ENCODE measurements at regions not wholly inside any gene's neighbourhood (a gene's known extent, or its start where the extent isn't known, plus 50 kb on each side); places are given as distances from the start of the nearest gene placed in this dataset.

DNA sequence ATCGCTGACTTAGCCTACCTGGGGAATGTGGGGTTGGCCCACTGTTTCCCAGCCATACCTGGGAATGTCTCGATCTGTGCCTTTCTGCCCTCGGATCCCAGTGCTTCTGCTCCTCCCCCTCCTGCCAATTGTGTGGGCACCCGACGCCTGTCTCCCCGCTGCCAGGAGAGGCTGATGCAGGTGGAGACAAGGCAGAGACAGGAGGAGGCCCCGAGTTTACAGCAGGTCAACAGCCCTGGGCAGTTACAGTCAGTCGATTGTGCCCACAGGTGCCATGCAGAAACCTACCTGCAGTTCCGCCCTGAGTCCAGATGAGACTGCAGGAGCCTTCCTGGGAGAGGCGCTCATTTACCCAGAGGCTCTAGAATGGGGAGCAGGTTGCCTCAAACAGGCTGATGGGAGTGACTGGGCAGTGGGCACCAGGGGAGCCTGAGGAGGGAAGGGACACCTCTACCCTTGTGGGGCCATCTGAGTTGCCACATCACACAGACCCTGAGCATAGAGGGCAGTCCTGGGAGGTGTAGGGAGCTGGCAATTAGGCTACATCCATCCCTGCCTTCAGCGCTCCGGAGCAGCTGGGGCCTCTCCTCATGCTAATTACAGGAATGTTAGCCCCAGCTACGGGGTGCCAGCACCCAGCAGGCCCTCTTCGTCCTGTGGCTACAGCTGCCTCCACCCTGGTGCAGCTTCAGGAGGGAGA is 300.1 kb downstream of the NDUFA10 start:
- Histone ChIP-seq H3K27ac (ENCODE audit: extremely low read depth, low read depth, low read length) (no peak overlapping the region), H3K36me3 (ENCODE audit: control insufficient read depth in 2 of 2, insufficient read depth in 1 of 2, low read length in 2 of 2) (no peaks in the 10 kb centered on the region), H3K4me1 (ENCODE audit: control insufficient read depth, insufficient read depth, low read length) (no peaks in the 10 kb centered on the region), H3K4me3 (ENCODE audit: low read depth, low read length) (no peak overlapping the region), H3K9me3 (ENCODE audit: control insufficient read depth, insufficient read depth, low read depth, low read length) (no peaks in the 10 kb centered on the region)
- POLR2A ChIA-PET: no interaction called here
- TF ChIP-seq IKZF3 (tag by site-specific recombination; IDR thresholded peaks at IDR 0.05) (no peak), ZIC2 (tag by site-specific recombination; IDR thresholded peaks at IDR 0.05) (peak; percentile 19; the same call in 1 of the 2 replicates)
- CTCF ChIA-PET: no interaction called here

GRCh38 chr2:239724194-239724849 is 300.8 kb downstream of the NDUFA10 start:
- CTCF ChIA-PET: no interaction called here

DNA sequence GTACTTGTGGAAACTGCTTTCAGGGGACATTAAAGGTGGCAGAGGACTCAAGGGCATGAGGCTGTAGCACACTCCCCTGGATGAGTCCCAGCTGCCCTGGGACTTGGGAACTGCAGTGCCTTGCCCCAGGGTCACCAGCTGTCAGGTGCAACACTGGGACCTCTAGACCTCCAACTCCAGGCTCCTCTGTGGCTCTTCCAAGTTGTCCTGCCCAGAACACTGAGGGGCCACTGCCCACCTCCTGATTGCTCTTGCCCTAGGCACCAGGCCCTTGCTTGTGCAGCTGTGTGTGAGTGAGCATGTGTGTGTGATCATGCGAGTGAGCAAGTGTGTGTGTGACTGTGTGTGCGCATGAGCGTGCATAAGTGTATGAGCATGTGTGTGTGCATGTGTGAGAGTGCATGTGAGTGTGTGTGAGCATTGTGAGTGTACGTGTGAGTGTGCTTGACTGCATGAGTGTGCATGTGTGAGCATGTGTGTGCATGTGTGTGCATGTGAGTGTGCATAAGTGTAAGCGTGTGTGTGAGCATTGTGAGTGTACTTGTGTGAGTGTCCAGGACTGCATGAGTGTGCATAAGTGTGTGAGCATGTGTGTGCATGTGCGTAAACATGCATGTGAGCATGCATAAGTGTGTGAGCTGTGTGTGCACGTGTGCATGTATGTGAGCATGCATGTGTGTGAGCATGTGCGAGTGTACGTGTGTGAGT is 301.5 kb downstream of the NDUFA10 start:
- no peak for TF ChIP-seq ZBTB7A (tag by site-specific recombination; IDR thresholded peaks at IDR 0.05; ENCODE audit: low read depth)
- no peaks in the 10 kb centered on the region for H3K9me3 ChIP-seq (ENCODE audit: control insufficient read depth, insufficient read depth, low read depth, low read length)
- H3K27ac ChIP-seq (ENCODE audit: extremely low read depth, low read depth, low read length): no peak overlapping the region
- no peaks in the 10 kb centered on the region for H3K4me1 ChIP-seq (ENCODE audit: control insufficient read depth, insufficient read depth, low read length)
- ChIA-PET POLR2A (no interaction called here), CTCF (no interaction called here)
- no peaks in the 10 kb centered on the region for H3K36me3 ChIP-seq (ENCODE audit: control insufficient read depth in 2 of 2, insufficient read depth in 1 of 2, low read length in 2 of 2)
- H3K4me3 ChIP-seq (ENCODE audit: low read depth, low read length): no peak overlapping the region

More at GRCh38 chr2:239724194-239724849, 300.8 kb downstream of the NDUFA10 start:
- Histone ChIP-seq H3K9me3 (ENCODE audit: control insufficient read depth, insufficient read depth, low read depth, low read length) (no peaks in the 10 kb centered on the region), H3K4me3 (ENCODE audit: low read depth, low read length) (no peak overlapping the region), H3K4me1 (ENCODE audit: control insufficient read depth, insufficient read depth, low read length) (no peaks in the 10 kb centered on the region), H3K27ac (ENCODE audit: extremely low read depth, low read depth, low read length) (no peak overlapping the region), H3K36me3 (ENCODE audit: control insufficient read depth in 2 of 2, insufficient read depth in 1 of 2, low read length in 2 of 2) (no peaks in the 10 kb centered on the region)
- TF ChIP-seq ZNF629 (tag by site-specific recombination; IDR thresholded peaks at IDR 0.05) (no peak), EGR2 (tag by site-specific recombination; IDR thresholded peaks at IDR 0.05; ENCODE audit: low read depth) (peak; percentile 11; the same call in 1 of the 2 replicates), GLIS1 (tag by site-specific recombination; IDR thresholded peaks at IDR 0.05) (no peak), SCRT1 (tag by site-specific recombination; IDR thresholded peaks at IDR 0.05; ENCODE audit: borderline replicate concordance) (no peak), ZNF416 (tag by site-specific recombination; IDR thresholded peaks at IDR 0.05) (no peak), ZNF530 (tag by site-specific recombination; IDR thresholded peaks at IDR 0.05; ENCODE audit: low read depth) (no peak), ZFHX2 (tag by site-specific recombination; conservative IDR thresholded peaks at IDR 0.05) (peak; percentile 23; the same call in 1 of the 2 replicates), SETDB1 (IDR thresholded peaks at IDR 0.05; ENCODE audit: insufficient read length, low read length) (no peak), ZNF362 (tag by site-specific recombination; IDR thresholded peaks at IDR 0.05) (no peak), KLF16 (tag by site-specific recombination; IDR thresholded peaks at IDR 0.05) (no peak)
- POLR2A ChIA-PET: no interaction called here

GRCh38 chr2:239722760-239723470 is 302.2 kb downstream of the NDUFA10 start:
- H3K4me3 ChIP-seq (ENCODE audit: low read depth, low read length): no peak overlapping the region
- no peaks in the 10 kb centered on the region for H3K4me1 ChIP-seq (ENCODE audit: control insufficient read depth, insufficient read depth, low read length)
- CTCF ChIA-PET: no interaction called here
- no peaks in the 10 kb centered on the region for H3K36me3 ChIP-seq (ENCODE audit: control insufficient read depth in 2 of 2, insufficient read depth in 1 of 2, low read length in 2 of 2)
- TF ChIP-seq GFI1B (tag by site-specific recombination; IDR thresholded peaks at IDR 0.05): no peak
- TF ChIP-seq ZNF433 (tag by site-specific recombination; IDR thresholded peaks at IDR 0.05; ENCODE audit: low read depth): no peak
- no peak for TF ChIP-seq KLF10 (tag by site-specific recombination; IDR thresholded peaks at IDR 0.05)
- TF ChIP-seq ZNF423 (tag by site-specific recombination; IDR thresholded peaks at IDR 0.05): no peak
- TF ChIP-seq ZNF335 (tag by site-specific recombination; conservative IDR thresholded peaks at IDR 0.05): no peak
- no peak for TF ChIP-seq ZNF571 (tag by site-specific recombination; IDR thresholded peaks at IDR 0.05)
- H3K27ac ChIP-seq (ENCODE audit: extremely low read depth, low read depth, low read length): no peak overlapping the region
- POLR2A ChIA-PET: no interaction called here
- H3K9me3 ChIP-seq (ENCODE audit: control insufficient read depth, insufficient read depth, low read depth, low read length): no peaks in the 10 kb centered on the region

Data from HEK293 (cell line).